T-helper 17 cell (primary cell): ENCODE measurements at regions not wholly inside any gene's neighbourhood (a gene's known extent, or its start where the extent isn't known, plus 50 kb on each side); places are given as distances from the start of the nearest gene placed in this dataset.

Source experiments
- ATAC-seq: fragments of 150-1000 bp; cut with Tn5 transposase; 2 replicates; pipeline ENCODE4 v1.10.0; 2021; ENCODE audit warnings: mild to moderate bottlenecking, moderate library complexity
- DNase-seq, 3 donors: peaks; one replicate each; pipeline versions ENCODE4 v3.0.0 to v3.0.0-alpha.2; 2020 to 2021
- H3K9me3 ChIP-seq: one replicate; pipeline ENCODE4 v1.7.0; 2013; ENCODE audit warnings: low read length, mild to moderate bottlenecking; ENCODE audit not compliant: control insufficient read depth, poor library complexity, severe bottlenecking
- H3K27ac Mint-ChIP-seq: one replicate; pipeline ENCODE4 v1.8.0; 2022; ENCODE audit warnings: mild to moderate bottlenecking, moderate library complexity, mixed read lengths
- H3K27me3 Mint-ChIP-seq: one replicate; pipeline ENCODE4 v1.8.0; 2022; ENCODE audit warnings: mixed read lengths
- H3K36me3 Mint-ChIP-seq: one replicate; pipeline ENCODE4 v1.8.0; 2022; ENCODE audit warnings: low read depth, mixed read lengths
- H3K4me1 Mint-ChIP-seq: one replicate; pipeline ENCODE4 v1.8.0; 2022; ENCODE audit warnings: mild to moderate bottlenecking, mixed read lengths
- H3K4me3 Mint-ChIP-seq: one replicate; pipeline ENCODE4 v1.8.0; 2022; ENCODE audit warnings: mild to moderate bottlenecking, moderate library complexity, mixed read lengths

GRCh38 chr11:20311444-20311843 lies 52.1 kb upstream of the HTATIP2 start:
- H3K9me3 ChIP-seq: no peaks in the 10 kb centered on the region
- no peak overlapping the region for H3K4me3 Mint-ChIP-seq
- peaks cover 2% of the 10 kb centered on the region for H3K4me1 Mint-ChIP-seq
- ATAC-seq (no peak), DNase-seq (no peak)
- H3K27ac Mint-ChIP-seq: no peak overlapping the region
- H3K36me3 Mint-ChIP-seq: no peaks in the 10 kb centered on the region
- H3K27me3 Mint-ChIP-seq: peaks cover 47% of the 10 kb centered on the region

DNA sequence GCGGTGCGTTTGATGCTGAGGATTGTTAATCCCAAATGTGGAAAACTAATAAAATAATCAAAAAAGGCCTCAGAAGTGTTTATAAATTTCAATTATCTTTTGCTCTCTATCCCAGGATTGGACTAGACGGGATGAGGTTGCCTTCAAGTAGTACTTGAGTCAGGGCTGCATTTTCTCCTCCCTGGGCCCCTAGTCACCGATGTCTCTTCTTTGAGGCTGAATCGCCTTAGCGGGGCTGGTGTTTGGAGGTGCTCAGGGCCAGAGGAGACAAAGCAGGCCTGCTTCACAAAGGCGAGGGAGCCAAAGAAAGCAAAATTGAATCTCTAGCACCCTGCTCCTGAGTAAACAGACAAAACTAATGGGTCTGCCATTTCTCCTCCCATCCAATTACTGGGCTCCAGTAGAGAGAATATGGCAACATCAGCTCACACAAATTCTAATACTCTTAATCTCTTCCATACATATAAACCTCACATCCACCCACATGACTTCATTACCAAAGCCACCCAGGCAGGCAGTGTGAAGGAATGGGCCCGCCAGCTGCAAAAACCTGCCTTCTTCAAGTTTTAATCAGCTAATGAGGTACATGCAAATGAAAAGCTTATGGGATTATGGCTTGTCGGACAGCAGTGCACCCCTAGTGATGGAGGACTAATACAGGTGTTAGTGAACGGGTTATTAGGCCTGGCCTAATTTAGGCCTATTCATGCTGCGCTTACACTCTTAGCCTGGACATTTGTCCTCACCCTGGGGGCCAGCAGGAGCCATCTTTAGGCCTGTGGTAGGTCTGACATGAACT lies 52.7 kb upstream of the HTATIP2 start:
- H3K36me3 Mint-ChIP-seq: no peaks in the 10 kb centered on the region
- DNase-seq (no peak), ATAC-seq (no peak)
- no peak overlapping the region for H3K4me3 Mint-ChIP-seq
- H3K9me3 ChIP-seq: no peaks in the 10 kb centered on the region
- no peak overlapping the region for H3K27ac Mint-ChIP-seq
- peaks cover 2% of the 10 kb centered on the region for H3K4me1 Mint-ChIP-seq
- H3K27me3 Mint-ChIP-seq: peaks cover 42% of the 10 kb centered on the region

DNA sequence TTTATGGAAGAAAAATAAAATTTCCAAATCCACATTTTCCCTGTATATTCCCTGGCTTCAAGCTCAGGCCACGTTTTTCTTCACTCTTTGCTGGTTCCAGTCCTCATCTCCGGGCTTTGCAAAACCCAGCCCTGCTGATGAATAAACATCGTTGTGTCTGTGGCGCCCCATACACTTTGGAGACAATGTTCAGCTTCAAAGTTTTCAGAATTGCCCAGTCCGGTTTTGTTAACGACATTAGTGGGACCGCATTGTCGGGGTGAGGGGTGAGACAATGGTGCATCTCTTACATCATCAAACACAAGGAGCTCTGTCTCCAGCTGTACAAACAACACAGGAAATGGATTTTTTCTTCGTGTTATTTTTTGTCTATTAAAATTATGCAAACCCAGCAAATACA lies 53.4 kb upstream of the HTATIP2 start:
- no peak for ATAC-seq
- no peaks in the 10 kb centered on the region for H3K9me3 ChIP-seq
- no peak for DNase-seq
- Mint-ChIP-seq H3K4me3 (no peak overlapping the region), H3K27ac (no peak overlapping the region), H3K4me1 (no peaks in the 10 kb centered on the region), H3K36me3 (no peaks in the 10 kb centered on the region), H3K27me3 (peaks cover 38% of the 10 kb centered on the region)

DNA sequence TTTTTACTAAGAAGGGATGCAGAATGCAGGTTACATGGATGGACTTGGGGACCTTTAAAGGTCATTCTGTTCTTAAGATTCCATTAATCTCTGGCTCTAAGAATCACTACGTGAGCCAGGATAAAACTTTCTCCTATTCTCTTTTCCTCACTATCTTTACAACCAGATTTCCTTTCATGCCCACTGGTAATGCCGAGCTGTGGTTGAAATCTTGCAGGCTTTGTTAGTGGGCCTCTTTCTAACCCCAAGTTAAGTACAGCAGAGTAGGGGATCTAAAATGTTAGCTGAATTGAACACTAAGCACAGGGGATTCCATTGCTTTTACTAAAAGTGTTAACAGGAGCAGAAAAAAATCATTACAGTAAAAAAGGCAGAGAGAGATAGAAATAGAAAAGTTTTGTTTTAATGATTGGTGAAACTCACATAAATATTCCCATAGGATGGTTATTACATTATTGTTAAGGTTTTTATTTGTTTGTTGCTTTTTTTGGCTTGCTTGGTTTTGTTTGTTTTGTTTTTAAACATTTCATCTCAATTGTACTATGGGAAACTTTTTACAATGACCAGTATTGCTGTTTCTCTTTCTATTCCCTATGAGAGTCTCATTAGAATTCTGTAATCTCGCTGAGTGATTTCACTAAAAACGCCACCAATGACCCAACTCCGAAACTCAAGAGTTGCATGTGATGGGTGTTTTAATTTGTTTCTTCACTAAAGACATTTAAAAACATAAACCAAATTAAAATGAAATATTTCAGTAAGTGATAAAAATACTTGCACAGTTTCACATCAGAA lies 54.1 kb upstream of the HTATIP2 start:
- Mint-ChIP-seq H3K4me1 (no peaks in the 10 kb centered on the region), H3K4me3 (no peak overlapping the region), H3K36me3 (no peaks in the 10 kb centered on the region), H3K27ac (no peak overlapping the region), H3K27me3 (peaks cover 46% of the 10 kb centered on the region)
- no peaks in the 10 kb centered on the region for H3K9me3 ChIP-seq
- ATAC-seq: no peak
- no peak for DNase-seq

DNA sequence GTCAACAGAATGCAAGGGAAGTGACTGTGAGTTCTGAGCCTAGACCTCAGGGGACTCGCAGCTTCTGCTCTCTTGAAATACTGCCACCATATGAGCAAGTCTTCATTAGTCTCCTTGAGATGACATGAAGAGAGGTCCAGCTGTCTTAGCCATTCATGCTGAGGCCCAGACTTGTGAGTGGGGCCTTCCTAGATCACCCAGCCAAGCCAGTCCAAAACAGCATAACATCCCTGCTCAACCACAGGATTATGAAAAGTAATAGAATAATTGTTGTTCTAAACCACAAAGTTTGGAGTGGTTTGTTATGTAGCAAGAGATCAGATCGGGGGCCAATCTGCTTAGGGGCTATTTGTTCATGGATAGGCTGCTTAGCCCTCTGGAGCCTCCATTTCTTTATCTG lies 54.9 kb upstream of the HTATIP2 start:
- no peak for ATAC-seq
- H3K9me3 ChIP-seq: no peaks in the 10 kb centered on the region
- H3K4me3 Mint-ChIP-seq: no peak overlapping the region
- H3K4me1 Mint-ChIP-seq: no peaks in the 10 kb centered on the region
- no peaks in the 10 kb centered on the region for H3K36me3 Mint-ChIP-seq
- no peak for DNase-seq
- H3K27me3 Mint-ChIP-seq: peaks cover 54% of the 10 kb centered on the region
- H3K27ac Mint-ChIP-seq: no peak overlapping the region

DNA sequence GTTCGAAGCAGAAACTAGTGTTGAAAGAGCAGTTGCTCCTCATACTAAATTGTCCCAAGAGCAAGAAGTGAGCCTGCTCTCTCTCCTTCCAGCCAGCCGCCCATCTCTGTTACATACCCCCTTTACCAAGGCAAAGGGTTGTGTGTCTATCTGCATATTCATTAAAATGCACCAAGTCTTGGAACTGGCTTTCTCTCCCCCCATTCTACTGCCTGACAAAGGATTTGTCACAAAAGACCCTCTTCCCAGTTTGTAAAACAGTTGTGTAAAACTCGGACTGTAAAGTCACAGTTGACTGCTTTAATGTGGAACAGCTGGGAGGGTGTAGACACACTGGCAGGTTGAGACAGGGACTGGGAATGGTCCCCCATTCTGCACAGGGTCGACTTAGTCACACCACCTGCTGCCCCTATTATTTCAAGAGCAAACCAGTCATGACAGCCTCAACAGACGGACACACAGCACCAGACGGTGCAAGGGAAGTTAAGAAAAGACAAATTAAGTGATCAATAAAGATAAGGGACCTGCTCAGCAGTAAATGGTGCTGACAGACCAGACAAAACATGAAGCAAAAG lies 60.0 kb upstream of the HTATIP2 start:
- Mint-ChIP-seq H3K36me3 (peaks cover 2% of the 10 kb centered on the region), H3K4me3 (no peak overlapping the region), H3K4me1 (no peaks in the 10 kb centered on the region), H3K27ac (no peak overlapping the region), H3K27me3 (peaks cover 54% of the 10 kb centered on the region)
- no peaks in the 10 kb centered on the region for H3K9me3 ChIP-seq
- DNase-seq (no peak), ATAC-seq (no peak)

DNA sequence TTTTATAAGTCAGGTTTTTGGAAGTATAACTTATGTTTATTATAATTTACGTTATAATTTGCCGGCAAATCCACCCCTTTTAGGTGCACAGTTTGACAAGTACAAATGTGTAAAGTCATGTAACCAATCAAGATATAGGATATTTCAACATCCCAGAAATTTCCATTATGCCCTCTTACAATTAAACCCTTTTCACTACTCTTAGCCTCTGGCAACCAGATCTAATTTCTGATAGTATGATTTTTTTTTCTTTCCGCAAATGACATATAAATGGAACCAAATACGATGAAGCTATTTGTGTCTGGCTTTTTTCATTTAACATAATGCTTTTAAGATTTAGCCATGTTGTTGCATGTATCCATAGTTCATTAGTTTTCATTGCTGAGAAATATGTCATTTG lies 69.5 kb upstream of the HTATIP2 start:
- no peak overlapping the region for H3K27ac Mint-ChIP-seq
- no peak overlapping the region for H3K4me3 Mint-ChIP-seq
- ATAC-seq (no peak), DNase-seq (no peak)
- no peaks in the 10 kb centered on the region for H3K9me3 ChIP-seq
- H3K4me1 Mint-ChIP-seq: no peaks in the 10 kb centered on the region
- H3K36me3 Mint-ChIP-seq: no peaks in the 10 kb centered on the region
- peaks cover 29% of the 10 kb centered on the region for H3K27me3 Mint-ChIP-seq

- Mint-ChIP-seq H3K27ac (no peak overlapping the region), H3K4me1 (no peaks in the 10 kb centered on the region), H3K36me3 (peaks cover 1% of the 10 kb centered on the region), H3K27me3 (peaks cover 34% of the 10 kb centered on the region), H3K4me3 (no peak overlapping the region)
- no peak for ATAC-seq
- no peak for DNase-seq
- H3K9me3 ChIP-seq: no peaks in the 10 kb centered on the region
Measured at GRCh38 chr11:20293531-20293930, 70.0 kb upstream of the HTATIP2 start.

GRCh38 chr11:20289732-20290131 lies 73.8 kb upstream of the HTATIP2 start:
- Mint-ChIP-seq H3K4me3 (no peak overlapping the region), H3K27ac (no peak overlapping the region), H3K27me3 (peaks cover 48% of the 10 kb centered on the region), H3K36me3 (peaks cover 3% of the 10 kb centered on the region), H3K4me1 (no peaks in the 10 kb centered on the region)
- DNase-seq (no peak), ATAC-seq (no peak)
- H3K9me3 ChIP-seq: no peaks in the 10 kb centered on the region

- H3K27ac Mint-ChIP-seq: no peak overlapping the region
- no peak overlapping the region for H3K4me3 Mint-ChIP-seq
- H3K9me3 ChIP-seq: no peaks in the 10 kb centered on the region
- H3K36me3 Mint-ChIP-seq: peaks cover 1% of the 10 kb centered on the region
- H3K27me3 Mint-ChIP-seq: peaks cover 33% of the 10 kb centered on the region
- H3K4me1 Mint-ChIP-seq: no peaks in the 10 kb centered on the region
- DNase-seq (no peak), ATAC-seq (no peak)
Measured at GRCh38 chr11:20283475-20283874, 80.0 kb upstream of the HTATIP2 start.

GRCh38 chr11:20278727-20279126 lies 84.8 kb upstream of the HTATIP2 start:
- no peak for DNase-seq
- no peaks in the 10 kb centered on the region for H3K4me1 Mint-ChIP-seq
- H3K4me3 Mint-ChIP-seq: no peak overlapping the region
- peaks cover 40% of the 10 kb centered on the region for H3K27me3 Mint-ChIP-seq
- ATAC-seq: no peak
- no peak overlapping the region for H3K27ac Mint-ChIP-seq
- no peaks in the 10 kb centered on the region for H3K36me3 Mint-ChIP-seq
- H3K9me3 ChIP-seq: no peaks in the 10 kb centered on the region

DNA sequence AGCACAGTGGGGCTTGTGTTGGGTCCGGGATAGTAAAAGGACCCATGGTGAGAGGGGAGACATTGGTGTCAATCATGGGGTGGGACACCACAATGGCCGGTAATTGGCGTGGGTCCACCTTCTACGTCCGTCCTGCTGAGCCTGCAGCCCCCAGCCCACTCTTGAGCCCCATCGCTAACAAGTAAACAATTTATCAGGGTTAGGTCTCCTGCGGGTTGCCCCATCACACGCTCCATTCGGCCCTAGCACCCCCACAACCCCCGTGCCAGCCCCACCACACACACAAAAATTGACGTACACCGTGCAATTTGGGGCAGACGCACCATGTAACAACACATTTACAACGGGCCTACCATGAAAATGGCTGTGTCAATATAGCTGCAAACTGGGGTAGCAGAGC lies 86.5 kb upstream of the HTATIP2 start:
- ATAC-seq: no peak
- H3K9me3 ChIP-seq: no peaks in the 10 kb centered on the region
- Mint-ChIP-seq H3K4me1 (no peaks in the 10 kb centered on the region), H3K27ac (no peak overlapping the region), H3K36me3 (no peaks in the 10 kb centered on the region), H3K4me3 (no peak overlapping the region), H3K27me3 (peaks cover 50% of the 10 kb centered on the region)
- no peak for DNase-seq

GRCh38 chr11:20275987-20276965 lies 87.2 kb upstream of the HTATIP2 start:
- Mint-ChIP-seq H3K27ac (no peak overlapping the region), H3K27me3 (peaks cover 53% of the 10 kb centered on the region), H3K4me3 (no peak overlapping the region), H3K36me3 (no peaks in the 10 kb centered on the region), H3K4me1 (no peaks in the 10 kb centered on the region)
- ATAC-seq (no peak), DNase-seq (no peak)
- no peaks in the 10 kb centered on the region for H3K9me3 ChIP-seq
